ENCODE measurements at regions not wholly inside any gene's neighbourhood (a gene's known extent, or its start where the extent isn't known, plus 50 kb on each side); places are given as distances from the start of the nearest gene placed in this dataset.

GRCh38 chr9:95620314-95620713 is 103.5 kb upstream of the PTCH1 start:
- no peaks in the 10 kb centered on the region for H3K4me1 ChIP-seq (ENCODE audit: insufficient read depth, low read length)
- H3K9ac ChIP-seq (ENCODE audit: low read depth, low read length) = no peak overlapping the region
- H3K27me3 ChIP-seq (ENCODE audit: insufficient read depth, low read length) = no peaks in the 10 kb centered on the region
- H3K36me3 ChIP-seq (ENCODE audit: insufficient read depth, low read length) = no peaks in the 10 kb centered on the region
- no peak overlapping the region for H3K27ac ChIP-seq (ENCODE audit: low read depth, low read length)
- H3K9me3 ChIP-seq (ENCODE audit: insufficient read depth, low read depth, low read length) = no peaks in the 10 kb centered on the region
- 96% methylated on average over 10 of the region's 10 CpGs for WGBS
- H3K4me3 ChIP-seq (ENCODE audit: low read length) = no peak overlapping the region

GRCh38 chr9:95615246-95615645 is 98.5 kb upstream of the PTCH1 start:
- H3K9ac ChIP-seq (ENCODE audit: low read depth, low read length) = no peak overlapping the region
- H3K27me3 ChIP-seq (ENCODE audit: insufficient read depth, low read length) = no peaks in the 10 kb centered on the region
- 93% methylated on average over 8 of the region's 8 CpGs for WGBS

GRCh38 chr9:95613670-95614069 is 96.9 kb upstream of the PTCH1 start:
- 87% methylated on average over 3 of the region's 3 CpGs for WGBS

More at GRCh38 chr9:95615246-95615645, 98.5 kb upstream of the PTCH1 start:
- Histone ChIP-seq H3K9me3 (ENCODE audit: insufficient read depth, low read depth, low read length) (no peaks in the 10 kb centered on the region), H3K36me3 (ENCODE audit: insufficient read depth, low read length) (no peaks in the 10 kb centered on the region), H3K4me1 (ENCODE audit: insufficient read depth, low read length) (no peaks in the 10 kb centered on the region), H3K27ac (ENCODE audit: low read depth, low read length) (no peak overlapping the region), H3K4me3 (ENCODE audit: low read length) (no peak overlapping the region)

DNA sequence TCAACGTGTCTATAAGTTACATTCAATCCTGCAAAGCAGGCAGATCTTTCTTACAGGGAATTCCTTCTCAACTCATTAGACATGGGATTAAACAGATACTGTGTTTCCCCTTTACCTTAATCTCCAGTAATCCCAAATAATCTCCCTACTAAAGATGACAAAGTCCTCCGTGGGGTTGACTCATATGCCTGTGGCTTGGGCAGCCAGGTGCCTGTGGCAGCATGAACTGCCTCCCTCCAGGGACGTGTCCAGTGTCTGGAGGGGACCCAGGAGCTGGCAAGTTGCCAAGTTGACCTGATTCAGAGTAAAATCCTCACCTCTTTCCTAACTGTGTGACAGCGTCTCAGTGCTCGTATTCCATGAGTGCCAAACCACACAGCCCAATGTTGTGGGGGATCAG is 94.6 kb upstream of the PTCH1 start:
- Histone ChIP-seq H3K4me1 (ENCODE audit: insufficient read depth, low read length) (peaks cover 5% of the 10 kb centered on the region; the same call in 1 of the 2 replicates), H3K27me3 (ENCODE audit: insufficient read depth, low read length) (no peaks in the 10 kb centered on the region), H3K9me3 (ENCODE audit: insufficient read depth, low read depth, low read length) (no peaks in the 10 kb centered on the region), H3K27ac (ENCODE audit: low read depth, low read length) (no peak overlapping the region), H3K36me3 (ENCODE audit: insufficient read depth, low read length) (no peaks in the 10 kb centered on the region), H3K4me3 (ENCODE audit: low read length) (no peak overlapping the region), H3K9ac (ENCODE audit: low read depth, low read length) (no peak overlapping the region)
- WGBS = 96% methylated on average over 5 of the region's 5 CpGs

More at GRCh38 chr9:95613670-95614069, 96.9 kb upstream of the PTCH1 start:
- no peak overlapping the region for H3K9ac ChIP-seq (ENCODE audit: low read depth, low read length)
- H3K27me3 ChIP-seq (ENCODE audit: insufficient read depth, low read length) = no peaks in the 10 kb centered on the region
- no peaks in the 10 kb centered on the region for H3K9me3 ChIP-seq (ENCODE audit: insufficient read depth, low read depth, low read length)
- no peaks in the 10 kb centered on the region for H3K36me3 ChIP-seq (ENCODE audit: insufficient read depth, low read length)
- no peak overlapping the region for H3K27ac ChIP-seq (ENCODE audit: low read depth, low read length)
- H3K4me3 ChIP-seq (ENCODE audit: low read length) = no peak overlapping the region
- no peaks in the 10 kb centered on the region for H3K4me1 ChIP-seq (ENCODE audit: insufficient read depth, low read length)

GRCh38 chr9:95610006-95610785 is 93.4 kb upstream of the PTCH1 start:
- H3K9ac ChIP-seq (ENCODE audit: low read depth, low read length) = no peak overlapping the region
- no peaks in the 10 kb centered on the region for H3K9me3 ChIP-seq (ENCODE audit: insufficient read depth, low read depth, low read length)
- H3K4me3 ChIP-seq (ENCODE audit: low read length) = no peak overlapping the region
- no peaks in the 10 kb centered on the region for H3K27me3 ChIP-seq (ENCODE audit: insufficient read depth, low read length)
- 96% methylated on average over 13 of the region's 16 CpGs for WGBS
- no peak overlapping the region for H3K27ac ChIP-seq (ENCODE audit: low read depth, low read length)
- H3K4me1 ChIP-seq (ENCODE audit: insufficient read depth, low read length) = peaks cover 11% of the 10 kb centered on the region; the same call in 1 of the 2 replicates
- H3K36me3 ChIP-seq (ENCODE audit: insufficient read depth, low read length) = no peaks in the 10 kb centered on the region

- H3K9ac ChIP-seq (ENCODE audit: low read depth, low read length) = no peak overlapping the region
- no peaks in the 10 kb centered on the region for H3K9me3 ChIP-seq (ENCODE audit: insufficient read depth, low read depth, low read length)
- no peak overlapping the region for H3K27ac ChIP-seq (ENCODE audit: low read depth, low read length)
- H3K4me3 ChIP-seq (ENCODE audit: low read length) = no peak overlapping the region
- WGBS = 89% methylated on average over 7 of the region's 7 CpGs
- H3K36me3 ChIP-seq (ENCODE audit: insufficient read depth, low read length) = no peaks in the 10 kb centered on the region
- no peaks in the 10 kb centered on the region for H3K27me3 ChIP-seq (ENCODE audit: insufficient read depth, low read length)
- peaks cover 11% of the 10 kb centered on the region; the same call in 1 of the 2 replicates for H3K4me1 ChIP-seq (ENCODE audit: insufficient read depth, low read length)
These were observed 92.7 kb upstream of the PTCH1 start for GRCh38 chr9:95609426-95609825.

DNA sequence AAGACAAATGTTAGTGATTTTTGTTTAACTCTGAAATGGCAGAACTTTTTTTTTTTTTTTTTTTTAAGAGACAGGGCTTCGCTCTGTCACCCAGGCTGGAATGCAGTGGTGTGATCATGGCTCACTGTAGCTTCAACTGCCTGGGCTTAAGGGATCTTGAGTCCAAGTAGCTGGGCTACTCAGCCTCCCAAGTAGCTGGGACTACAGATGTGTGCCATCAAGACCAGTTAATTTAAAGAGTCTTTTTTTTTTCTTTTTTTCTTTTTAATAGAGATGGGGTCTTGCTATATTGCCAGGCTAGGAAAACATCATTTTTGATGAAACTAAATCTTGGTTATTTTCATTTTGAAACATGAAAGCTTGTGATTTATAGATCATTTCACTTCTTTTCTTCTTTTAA is 91.6 kb upstream of the PTCH1 start:
- H3K9ac ChIP-seq (ENCODE audit: low read depth, low read length) = no peak overlapping the region
- H3K36me3 ChIP-seq (ENCODE audit: insufficient read depth, low read length) = no peaks in the 10 kb centered on the region
- no peaks in the 10 kb centered on the region for H3K9me3 ChIP-seq (ENCODE audit: insufficient read depth, low read depth, low read length)
- no peak overlapping the region for H3K4me3 ChIP-seq (ENCODE audit: low read length)
- H3K27ac ChIP-seq (ENCODE audit: low read depth, low read length) = no peak overlapping the region
- WGBS = 93% methylated on average over 1 of the region's 1 CpG
- no peaks in the 10 kb centered on the region for H3K27me3 ChIP-seq (ENCODE audit: insufficient read depth, low read length)
- H3K4me1 ChIP-seq (ENCODE audit: insufficient read depth, low read length) = peaks cover 11% of the 10 kb centered on the region; the same call in 1 of the 2 replicates

- Histone ChIP-seq H3K27me3 (ENCODE audit: insufficient read depth, low read length) (no peaks in the 10 kb centered on the region), H3K4me1 (ENCODE audit: insufficient read depth, low read length) (peaks cover 11% of the 10 kb centered on the region; the same call in 1 of the 2 replicates), H3K27ac (ENCODE audit: low read depth, low read length) (no peak overlapping the region), H3K36me3 (ENCODE audit: insufficient read depth, low read length) (no peaks in the 10 kb centered on the region), H3K9me3 (ENCODE audit: insufficient read depth, low read depth, low read length) (no peaks in the 10 kb centered on the region), H3K4me3 (ENCODE audit: low read length) (no peak overlapping the region), H3K9ac (ENCODE audit: low read depth, low read length) (no peak overlapping the region)
- WGBS = 87% methylated on average over 5 of the region's 5 CpGs
These were observed 90.7 kb upstream of the PTCH1 start for GRCh38 chr9:95607507-95607906.

GRCh38 chr9:95606489-95607350 is 89.9 kb upstream of the PTCH1 start:
- H3K9me3 ChIP-seq (ENCODE audit: insufficient read depth, low read depth, low read length) = no peaks in the 10 kb centered on the region
- H3K4me3 ChIP-seq (ENCODE audit: low read length) = no peak overlapping the region
- no peak overlapping the region for H3K27ac ChIP-seq (ENCODE audit: low read depth, low read length)
- no peak overlapping the region for H3K9ac ChIP-seq (ENCODE audit: low read depth, low read length)
- H3K27me3 ChIP-seq (ENCODE audit: insufficient read depth, low read length) = no peaks in the 10 kb centered on the region
- no peaks in the 10 kb centered on the region for H3K36me3 ChIP-seq (ENCODE audit: insufficient read depth, low read length)
- 88% methylated on average over 19 of the region's 19 CpGs for WGBS
- peaks cover 11% of the 10 kb centered on the region; the same call in 1 of the 2 replicates for H3K4me1 ChIP-seq (ENCODE audit: insufficient read depth, low read length)

GRCh38 chr9:95605816-95606488 is 89.2 kb upstream of the PTCH1 start:
- no peak overlapping the region for H3K9ac ChIP-seq (ENCODE audit: low read depth, low read length)
- H3K4me3 ChIP-seq (ENCODE audit: low read length) = no peak overlapping the region
- no peak overlapping the region for H3K27ac ChIP-seq (ENCODE audit: low read depth, low read length)
- H3K9me3 ChIP-seq (ENCODE audit: insufficient read depth, low read depth, low read length) = no peaks in the 10 kb centered on the region
- no peaks in the 10 kb centered on the region for H3K36me3 ChIP-seq (ENCODE audit: insufficient read depth, low read length)
- H3K27me3 ChIP-seq (ENCODE audit: insufficient read depth, low read length) = no peaks in the 10 kb centered on the region
- WGBS = 88% methylated on average over 10 of the region's 10 CpGs
- peaks cover 11% of the 10 kb centered on the region; the same call in 1 of the 2 replicates for H3K4me1 ChIP-seq (ENCODE audit: insufficient read depth, low read length)

GRCh38 chr9:95605101-95605500 is 88.3 kb upstream of the PTCH1 start:
- Histone ChIP-seq H3K36me3 (ENCODE audit: insufficient read depth, low read length) (no peaks in the 10 kb centered on the region), H3K4me3 (ENCODE audit: low read length) (no peak overlapping the region), H3K27me3 (ENCODE audit: insufficient read depth, low read length) (no peaks in the 10 kb centered on the region), H3K9ac (ENCODE audit: low read depth, low read length) (no peak overlapping the region), H3K4me1 (ENCODE audit: insufficient read depth, low read length) (peaks cover 11% of the 10 kb centered on the region; the same call in 1 of the 2 replicates), H3K27ac (ENCODE audit: low read depth, low read length) (no peak overlapping the region), H3K9me3 (ENCODE audit: insufficient read depth, low read depth, low read length) (no peaks in the 10 kb centered on the region)
- WGBS = 57% methylated on average over 6 of the region's 6 CpGs
